IPS-20b (cell line): ENCODE measurements at regions not wholly inside any gene's neighbourhood (a gene's known extent, or its start where the extent isn't known, plus 50 kb on each side); places are given as distances from the start of the nearest gene placed in this dataset.

Source experiments
- H3K27ac ChIP-seq: one replicate; pipeline ENCODE4 v1.5.1; 2013; ENCODE audit warnings: low read length
- H3K27me3 ChIP-seq: 2 replicates; pipeline ENCODE4 v1.6.1; 2013; ENCODE audit warnings: mild to moderate bottlenecking, low read length, inconsistent platforms; ENCODE audit not compliant: insufficient read depth
- H3K36me3 ChIP-seq: 2 replicates; pipeline ENCODE4 v1.6.1; 2013; ENCODE audit warnings: low read depth, mild to moderate bottlenecking, inconsistent platforms, low read length, moderate library complexity; ENCODE audit not compliant: insufficient read depth
- H3K4me1 ChIP-seq: 2 replicates; pipeline ENCODE4 v1.6.1; 2013; ENCODE audit warnings: mild to moderate bottlenecking, control low read depth, inconsistent platforms, low read length, moderate library complexity; ENCODE audit not compliant: insufficient read depth
- H3K4me3 ChIP-seq: 2 replicates; pipeline ENCODE4 v1.5.1; 2013; ENCODE audit warnings: mild to moderate bottlenecking, low read length, inconsistent platforms
- H3K9ac ChIP-seq: 2 replicates; pipeline ENCODE4 v1.6.1; 2013; ENCODE audit warnings: low read depth, mild to moderate bottlenecking, inconsistent platforms, low read length, moderate library complexity
- H3K9me3 ChIP-seq: 2 replicates; pipeline ENCODE4 v1.6.1; 2013; ENCODE audit warnings: mild to moderate bottlenecking, low read depth, low read length, inconsistent platforms; ENCODE audit not compliant: insufficient read depth

DNA sequence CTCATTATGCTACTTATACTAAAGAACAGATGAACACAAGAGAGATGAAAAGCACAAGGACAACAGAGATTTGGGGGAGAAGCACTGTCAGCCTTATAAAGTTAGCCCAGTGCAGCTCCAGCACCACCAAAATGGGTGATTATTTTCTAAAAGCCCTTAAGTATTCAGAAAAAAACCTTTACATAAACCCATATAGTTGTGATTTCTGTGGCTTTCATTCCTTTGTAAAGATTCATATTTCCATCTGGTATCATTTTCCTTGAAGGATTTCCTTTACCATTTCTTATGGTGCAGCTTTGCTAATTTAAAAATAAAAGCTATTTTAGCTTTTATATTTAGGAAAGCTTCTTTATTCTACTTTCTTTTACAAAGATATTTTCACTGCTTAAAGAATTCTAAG lies 311.0 kb downstream of the TMEM167A start:
- H3K4me3 ChIP-seq, result no peak overlapping the region
- H3K4me1 ChIP-seq, result no peaks in the 10 kb centered on the region
- H3K36me3 ChIP-seq, result no peaks in the 10 kb centered on the region
- H3K9ac ChIP-seq, result no peak overlapping the region
- no peak overlapping the region for H3K27ac ChIP-seq
- peaks cover 19% of the 10 kb centered on the region for H3K9me3 ChIP-seq
- H3K27me3 ChIP-seq, result no peaks in the 10 kb centered on the region

DNA sequence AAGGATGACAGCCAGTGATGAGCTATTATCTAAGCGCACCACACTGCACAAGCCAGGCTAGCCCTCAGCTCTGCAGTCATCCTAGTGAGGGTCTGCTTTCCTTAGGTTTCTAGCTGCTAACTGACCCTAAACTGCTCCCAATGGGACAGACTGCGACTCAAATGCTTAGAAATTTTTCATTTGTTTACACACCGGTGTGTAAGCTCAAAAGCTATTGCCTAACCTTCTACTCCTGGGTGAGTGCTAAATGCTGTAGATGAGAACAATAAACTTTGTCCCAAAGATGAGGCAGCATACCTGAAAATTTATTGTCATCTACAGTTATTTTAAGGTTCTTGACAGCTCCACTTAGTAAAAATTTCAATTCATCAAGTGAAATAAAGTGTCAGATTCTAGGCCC lies 311.4 kb downstream of the TMEM167A start:
- H3K9me3 ChIP-seq, result peaks cover 15% of the 10 kb centered on the region
- H3K4me1 ChIP-seq, result no peaks in the 10 kb centered on the region
- H3K4me3 ChIP-seq, result no peak overlapping the region
- no peak overlapping the region for H3K9ac ChIP-seq
- no peaks in the 10 kb centered on the region for H3K27me3 ChIP-seq
- no peaks in the 10 kb centered on the region for H3K36me3 ChIP-seq
- H3K27ac ChIP-seq, result no peak overlapping the region

DNA sequence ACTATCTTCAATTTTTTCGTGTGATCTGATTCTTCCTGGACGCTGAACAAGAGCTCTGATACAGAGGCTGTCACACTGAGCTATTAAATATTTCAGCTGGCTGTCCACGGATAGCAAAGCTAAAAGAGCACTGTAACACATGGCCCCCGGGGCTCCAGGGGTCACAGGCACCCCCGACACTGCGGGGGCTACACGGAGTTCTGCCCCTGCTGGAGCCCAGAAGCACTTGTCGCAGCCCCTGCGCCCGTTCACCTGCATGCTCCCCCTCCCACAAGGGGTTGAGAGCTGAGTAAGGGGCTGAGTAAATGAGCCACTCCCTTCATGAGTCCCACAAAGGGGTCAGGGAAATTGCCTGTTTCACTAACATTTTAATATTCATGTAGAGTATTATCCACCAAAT lies 316.3 kb downstream of the TMEM167A start:
- no peaks in the 10 kb centered on the region for H3K36me3 ChIP-seq
- no peaks in the 10 kb centered on the region for H3K27me3 ChIP-seq
- H3K9me3 ChIP-seq, result no peaks in the 10 kb centered on the region
- no peak overlapping the region for H3K27ac ChIP-seq
- no peaks in the 10 kb centered on the region for H3K4me1 ChIP-seq
- no peak overlapping the region for H3K9ac ChIP-seq
- H3K4me3 ChIP-seq, result no peak overlapping the region

DNA sequence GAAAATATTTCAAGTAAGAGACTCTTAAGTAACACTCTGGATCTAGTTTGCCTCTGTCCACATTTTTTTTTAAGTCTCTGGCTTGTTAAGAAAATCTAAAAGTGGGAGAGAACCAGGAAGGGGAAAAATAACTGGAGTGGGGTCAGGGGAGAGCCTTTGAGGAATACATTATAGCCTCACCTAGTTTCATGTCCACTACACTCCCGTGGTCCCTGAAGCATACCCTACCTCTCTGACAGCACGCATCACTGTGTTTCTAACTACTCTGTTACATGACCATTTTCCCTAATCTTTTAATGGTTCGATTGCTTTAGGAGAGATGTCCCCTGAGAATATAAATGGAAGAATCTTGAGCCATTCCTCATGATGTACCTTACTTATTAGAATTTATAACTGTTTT lies 318.3 kb downstream of the TMEM167A start:
- Histone ChIP-seq H3K27me3 (no peaks in the 10 kb centered on the region), H3K27ac (no peak overlapping the region), H3K36me3 (no peaks in the 10 kb centered on the region), H3K4me1 (no peaks in the 10 kb centered on the region), H3K9me3 (no peaks in the 10 kb centered on the region), H3K4me3 (no peak overlapping the region), H3K9ac (no peak overlapping the region)

DNA sequence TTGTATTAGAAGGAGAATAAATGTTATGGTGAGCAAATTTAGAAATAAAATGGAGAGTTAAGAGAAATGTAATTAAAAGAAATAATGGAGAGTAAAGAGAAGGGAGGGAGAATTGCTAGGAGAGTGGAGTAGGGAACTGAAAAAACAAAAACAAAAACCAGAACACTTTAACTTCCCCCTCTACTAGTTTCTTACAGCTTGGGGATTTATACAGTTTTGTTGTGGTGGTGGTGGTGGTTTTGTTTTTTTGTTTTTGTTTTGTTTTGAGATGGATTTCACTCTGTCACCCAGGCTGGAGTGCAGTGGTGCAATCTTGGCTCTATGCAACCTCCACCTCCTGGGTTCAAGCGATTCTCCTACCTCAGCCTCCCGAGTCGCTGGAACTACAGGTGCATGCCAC lies 322.4 kb downstream of the TMEM167A start:
- H3K27me3 ChIP-seq, result no peaks in the 10 kb centered on the region

DNA sequence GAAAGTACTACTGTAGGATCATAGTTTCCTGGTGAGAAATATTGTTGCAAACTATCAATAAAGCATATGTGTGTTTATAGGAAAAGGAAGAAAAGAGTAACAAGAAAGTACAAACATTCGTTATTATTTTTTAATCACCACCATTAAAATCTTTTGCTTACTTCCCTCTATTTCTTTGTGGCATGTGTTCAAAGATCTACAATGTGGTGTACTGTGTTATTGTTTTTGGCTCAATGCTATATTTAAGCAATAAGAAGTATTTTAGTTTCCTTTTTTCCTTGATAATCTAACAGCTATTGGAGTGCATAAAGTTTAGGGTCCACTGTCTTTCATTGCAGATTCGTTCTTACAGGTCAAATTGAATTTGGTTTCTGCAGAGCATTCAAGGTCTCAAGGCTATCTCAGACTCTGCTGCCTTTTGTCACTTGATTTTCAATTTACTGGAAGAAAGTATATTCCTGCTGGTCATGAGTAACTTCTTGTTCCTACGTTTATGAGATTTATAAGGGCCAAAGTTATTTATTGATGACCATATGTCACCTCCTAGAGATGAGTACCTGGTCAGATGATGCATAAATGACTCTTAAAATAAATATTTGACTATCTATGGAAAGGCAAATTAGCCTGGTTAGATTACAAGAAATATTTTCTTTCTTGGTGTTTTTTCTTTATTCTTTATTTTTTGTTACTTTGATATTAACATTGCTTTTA lies 323.0 kb downstream of the TMEM167A start:
- Histone ChIP-seq H3K4me1 (no peaks in the 10 kb centered on the region), H3K9me3 (no peaks in the 10 kb centered on the region), H3K27ac (no peak overlapping the region), H3K27me3 (no peaks in the 10 kb centered on the region), H3K9ac (no peak overlapping the region), H3K4me3 (no peak overlapping the region), H3K36me3 (no peaks in the 10 kb centered on the region)

More for the DNA sequence above, 322.4 kb downstream of the TMEM167A start:
- H3K36me3 ChIP-seq, result no peaks in the 10 kb centered on the region
- no peak overlapping the region for H3K4me3 ChIP-seq
- no peaks in the 10 kb centered on the region for H3K4me1 ChIP-seq
- no peaks in the 10 kb centered on the region for H3K9me3 ChIP-seq
- no peak overlapping the region for H3K9ac ChIP-seq
- no peak overlapping the region for H3K27ac ChIP-seq

DNA sequence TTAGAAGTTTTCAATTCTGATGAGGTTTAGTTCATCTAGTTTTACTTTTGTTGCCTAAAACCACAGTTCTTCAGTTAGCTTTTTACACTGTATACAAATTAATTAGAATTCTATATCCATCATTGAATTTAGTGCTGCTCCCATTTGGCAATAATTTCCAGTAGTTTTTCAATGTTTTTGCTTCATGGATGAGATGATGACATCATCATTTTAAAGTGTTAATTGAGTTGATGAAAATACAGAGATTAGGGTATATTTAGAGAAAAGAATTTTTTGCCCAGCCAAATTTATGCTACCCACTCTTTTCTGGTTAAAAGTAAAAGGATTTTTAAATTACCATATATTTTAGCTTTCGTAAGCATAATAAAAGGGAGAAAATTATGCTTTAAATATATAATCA lies 323.8 kb downstream of the TMEM167A start:
- Histone ChIP-seq H3K9ac (no peak overlapping the region), H3K4me3 (no peak overlapping the region), H3K27me3 (no peaks in the 10 kb centered on the region), H3K27ac (no peak overlapping the region), H3K4me1 (no peaks in the 10 kb centered on the region), H3K36me3 (no peaks in the 10 kb centered on the region), H3K9me3 (no peaks in the 10 kb centered on the region)

DNA sequence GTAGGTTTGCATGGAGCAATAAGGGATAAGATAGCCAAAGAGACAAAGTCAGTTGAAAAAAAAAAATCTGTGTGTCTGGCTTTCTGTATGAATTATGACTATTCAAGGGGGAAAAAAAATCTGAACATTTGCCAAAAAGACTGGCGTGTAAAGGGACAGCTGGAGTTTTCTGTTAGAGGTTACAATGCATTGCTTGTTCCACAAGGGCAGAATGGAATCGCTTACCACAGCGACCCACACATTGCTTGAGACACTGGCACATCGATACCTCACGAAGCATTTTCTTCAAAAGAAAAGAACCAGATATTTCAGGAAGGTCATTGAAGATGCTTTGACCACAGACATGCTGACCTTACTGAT lies 327.8 kb downstream of the TMEM167A start:
- Histone ChIP-seq H3K27ac (no peak overlapping the region), H3K9ac (no peak overlapping the region), H3K4me1 (no peaks in the 10 kb centered on the region), H3K36me3 (no peaks in the 10 kb centered on the region), H3K4me3 (no peak overlapping the region), H3K27me3 (no peaks in the 10 kb centered on the region), H3K9me3 (no peaks in the 10 kb centered on the region)

DNA sequence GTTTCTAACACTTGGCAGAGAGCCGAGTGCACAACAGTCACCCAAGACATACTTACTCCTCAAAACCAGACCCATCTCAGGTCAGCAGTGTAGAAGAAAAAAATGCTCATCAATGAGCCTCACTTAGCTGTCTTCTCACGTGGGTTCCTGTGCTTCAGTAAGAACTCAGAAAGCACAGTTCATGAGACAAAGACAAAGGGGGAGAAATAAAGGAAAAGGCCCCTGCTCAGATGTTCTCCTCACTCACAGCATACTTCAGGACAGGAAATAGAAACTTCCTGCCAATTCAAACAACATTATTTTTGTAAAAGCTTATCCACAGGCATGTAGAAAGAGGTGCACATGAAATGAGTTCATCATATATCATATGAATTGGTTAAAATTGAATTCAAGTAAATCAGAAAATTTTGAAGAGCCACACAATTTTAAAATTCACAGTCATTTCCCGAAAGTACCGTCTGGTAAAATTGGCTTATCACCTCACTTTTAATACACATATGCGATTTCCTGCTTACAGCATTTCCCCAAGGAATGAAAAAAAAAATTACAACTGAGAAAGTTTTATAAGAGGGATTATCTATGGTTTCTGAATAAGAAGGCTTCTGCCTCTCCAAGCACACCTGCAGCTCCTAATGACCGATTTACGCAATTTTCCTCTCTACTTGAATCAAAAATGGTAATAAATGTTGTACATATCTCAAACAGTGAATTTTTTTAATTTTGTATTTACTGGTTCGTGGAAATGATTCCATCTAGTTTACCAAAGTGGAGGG lies 328.3 kb downstream of the TMEM167A start:
- Histone ChIP-seq H3K27me3 (no peaks in the 10 kb centered on the region), H3K9me3 (no peaks in the 10 kb centered on the region), H3K27ac (no peak overlapping the region), H3K4me3 (no peak overlapping the region), H3K9ac (no peak overlapping the region), H3K36me3 (no peaks in the 10 kb centered on the region), H3K4me1 (no peaks in the 10 kb centered on the region)

DNA sequence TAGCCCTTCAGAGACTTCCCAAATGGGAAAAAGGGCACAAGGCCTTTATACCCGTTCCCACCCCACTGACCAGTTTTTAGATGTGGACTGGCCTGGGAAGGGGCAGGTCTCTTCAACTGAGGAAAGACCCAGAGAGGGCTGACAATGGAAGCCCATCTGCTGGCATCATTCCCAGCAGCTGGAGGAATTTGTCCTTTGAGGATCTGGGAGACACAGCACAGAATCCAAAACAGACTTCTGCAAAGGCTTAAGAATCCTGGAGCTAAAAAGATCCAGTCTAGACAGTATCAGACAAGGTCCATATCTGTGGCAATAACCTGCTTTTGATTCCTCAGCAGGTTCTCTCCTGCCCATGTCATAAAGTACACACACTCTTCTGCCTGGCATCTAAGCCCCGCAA lies 329.2 kb downstream of the TMEM167A start:
- no peaks in the 10 kb centered on the region for H3K9me3 ChIP-seq
- H3K4me1 ChIP-seq, result no peaks in the 10 kb centered on the region
- no peak overlapping the region for H3K4me3 ChIP-seq
- no peak overlapping the region for H3K27ac ChIP-seq
- H3K36me3 ChIP-seq, result no peaks in the 10 kb centered on the region
- no peaks in the 10 kb centered on the region for H3K27me3 ChIP-seq
- no peak overlapping the region for H3K9ac ChIP-seq

DNA sequence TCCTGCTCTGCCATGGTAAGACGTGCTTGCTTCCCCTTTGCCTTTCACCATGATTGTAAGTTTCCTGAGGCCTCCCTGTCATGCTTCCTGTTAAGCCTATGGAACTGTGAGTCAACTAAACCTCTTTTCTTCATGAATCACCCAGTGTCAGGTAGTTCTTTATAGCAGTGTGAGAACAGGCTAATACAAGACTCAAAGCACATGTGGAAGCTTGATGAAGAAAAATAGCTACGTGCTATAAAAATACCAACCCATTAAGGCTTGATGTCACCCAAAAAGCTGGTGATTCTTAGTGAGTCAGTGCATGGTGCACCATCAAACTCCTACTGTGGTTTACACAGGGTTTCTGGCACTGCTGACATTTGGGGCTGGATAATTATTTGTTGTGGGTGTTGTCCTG lies 332.2 kb downstream of the TMEM167A start:
- Histone ChIP-seq H3K27me3 (no peaks in the 10 kb centered on the region), H3K27ac (no peak overlapping the region), H3K4me3 (no peak overlapping the region), H3K9me3 (no peaks in the 10 kb centered on the region), H3K4me1 (no peaks in the 10 kb centered on the region), H3K36me3 (no peaks in the 10 kb centered on the region), H3K9ac (no peak overlapping the region)

DNA sequence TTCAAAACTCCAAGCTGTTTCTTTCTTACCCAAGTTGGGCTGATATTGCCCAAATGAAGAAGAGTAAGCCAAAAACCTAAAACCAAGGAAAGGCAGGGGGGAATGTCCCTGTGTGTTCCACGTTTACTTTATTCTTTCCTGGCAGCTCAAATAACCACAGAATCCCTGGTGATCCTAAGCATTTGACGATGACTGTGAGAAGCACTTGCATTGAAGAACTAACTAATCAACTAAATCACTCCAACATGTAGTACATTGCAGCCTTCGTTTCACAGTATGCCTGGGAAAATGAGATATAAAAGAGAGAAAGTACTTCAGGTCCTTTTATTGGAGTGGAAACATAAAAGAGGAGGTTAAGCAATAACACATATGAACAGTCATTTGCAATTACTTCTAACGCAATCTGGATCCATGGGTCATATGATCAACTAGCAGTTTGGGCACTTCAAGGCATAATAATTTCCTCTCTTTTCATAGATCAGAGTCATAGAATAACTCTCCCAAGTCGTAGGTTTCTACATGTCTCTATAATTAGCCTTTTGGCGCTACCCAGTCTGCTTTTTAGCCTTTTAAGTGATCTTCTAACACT lies 338.4 kb downstream of the TMEM167A start:
- H3K9me3 ChIP-seq, result no peaks in the 10 kb centered on the region
- no peak overlapping the region for H3K9ac ChIP-seq
- no peaks in the 10 kb centered on the region for H3K36me3 ChIP-seq
- H3K4me1 ChIP-seq, result no peaks in the 10 kb centered on the region; the same call in 1 of the 2 replicates
- H3K4me3 ChIP-seq, result no peak overlapping the region
- no peaks in the 10 kb centered on the region for H3K27me3 ChIP-seq
- no peak overlapping the region for H3K27ac ChIP-seq
